ENCODE measurements at regions not wholly inside any gene's neighbourhood (a gene's known extent, or its start where the extent isn't known, plus 50 kb on each side); places are given as distances from the start of the nearest gene placed in this dataset.

- no peak overlapping the region for H3K9ac ChIP-seq (ENCODE audit: insufficient read depth in 1 of 2, low read depth in 2 of 2, low read length in 2 of 2)
- no peak for ATAC-seq
- H3K36me3 ChIP-seq (ENCODE audit: control insufficient read depth, insufficient read depth, low read length): no peaks in the 10 kb centered on the region
- H3K79me2 ChIP-seq (ENCODE audit: control insufficient read depth, insufficient read depth, low read length): no peaks in the 10 kb centered on the region
- ChIA-PET POLR2A (no interaction called here), CTCF (ENCODE audit: low intra/inter-chr PET ratio) (interaction anchor here (0.6 kb wide), 1 partner anchor 204 kb away, joined by 3 read pairs; no protein-coding TSS in a partner anchor)
- H3K4me3 ChIP-seq: no peak overlapping the region
- FAIRE-seq: no peak
- no peaks in the 10 kb centered on the region for H3K9me3 ChIP-seq (replicated peaks; ENCODE audit: control insufficient read depth, insufficient read depth, low read depth, low read length)
- H2AFZ ChIP-seq (ENCODE audit: low read depth, low read length): no peak overlapping the region
- no peaks in the 10 kb centered on the region; a peak in 1 of 5 replicates for H3K27me3 ChIP-seq (ENCODE audit: control insufficient read depth in 2 of 2, insufficient read depth in 2 of 2, low read length in 2 of 2)
- 22% methylated on average over 4 of the region's 4 CpGs for WGBS (ENCODE audit: insufficient coverage, low coverage, missing lambda C conversion rate)
- H3K9me1 ChIP-seq (ENCODE audit: control insufficient read depth, insufficient read depth, low read length): no peaks in the 10 kb centered on the region
- no peak overlapping the region for H3K27ac ChIP-seq (ENCODE audit: extremely low read depth, low read depth, low read length)
- intact Hi-C loops (cut with micrococcal nuclease): no loop called here
- no peak overlapping the region for H3K4me2 ChIP-seq (ENCODE audit: insufficient read depth, low read length)
- H3K4me1 ChIP-seq (replicated peaks in 1 of 2; ENCODE audit: control insufficient read depth in 2 of 2, insufficient read depth in 2 of 2, low read length in 2 of 2): peaks cover 0 to 12% of the 10 kb centered on the region in 2 experiments; a peak in 2 of 5 replicates
- DNase-seq (ENCODE audit: extremely low read depth in 1 of 4, low spot score in 3 of 4): no peak
- in situ Hi-C loops (cut with MboI): no loop called here
- no TSS peak for BruUV-seq (replicated peaks)
- 0 out of 2 replicates have a peak, but pooled peaks cover 4% of the 10 kb centered on the region for H4K20me1 ChIP-seq (replicated peaks; ENCODE audit: control insufficient read depth, insufficient read depth, low read length)
- TF ChIP-seq CREBBP (IDR thresholded peaks at IDR 0.05; ENCODE audit: low read depth, low read length): no peak
- no peak for TF ChIP-seq SNIP1 (IDR thresholded peaks at IDR 0.05; ENCODE audit: low read depth)
- TF ChIP-seq SMAD2 (IDR thresholded peaks at IDR 0.05; ENCODE audit: low read depth, low read length): no peak
- no peak for TF ChIP-seq FOXP1 (CRISPR knock-in tag; IDR thresholded peaks at IDR 0.05)
- no peak for TF ChIP-seq NFIC (IDR thresholded peaks at IDR 0.05)
- TF ChIP-seq, protein P1, sequence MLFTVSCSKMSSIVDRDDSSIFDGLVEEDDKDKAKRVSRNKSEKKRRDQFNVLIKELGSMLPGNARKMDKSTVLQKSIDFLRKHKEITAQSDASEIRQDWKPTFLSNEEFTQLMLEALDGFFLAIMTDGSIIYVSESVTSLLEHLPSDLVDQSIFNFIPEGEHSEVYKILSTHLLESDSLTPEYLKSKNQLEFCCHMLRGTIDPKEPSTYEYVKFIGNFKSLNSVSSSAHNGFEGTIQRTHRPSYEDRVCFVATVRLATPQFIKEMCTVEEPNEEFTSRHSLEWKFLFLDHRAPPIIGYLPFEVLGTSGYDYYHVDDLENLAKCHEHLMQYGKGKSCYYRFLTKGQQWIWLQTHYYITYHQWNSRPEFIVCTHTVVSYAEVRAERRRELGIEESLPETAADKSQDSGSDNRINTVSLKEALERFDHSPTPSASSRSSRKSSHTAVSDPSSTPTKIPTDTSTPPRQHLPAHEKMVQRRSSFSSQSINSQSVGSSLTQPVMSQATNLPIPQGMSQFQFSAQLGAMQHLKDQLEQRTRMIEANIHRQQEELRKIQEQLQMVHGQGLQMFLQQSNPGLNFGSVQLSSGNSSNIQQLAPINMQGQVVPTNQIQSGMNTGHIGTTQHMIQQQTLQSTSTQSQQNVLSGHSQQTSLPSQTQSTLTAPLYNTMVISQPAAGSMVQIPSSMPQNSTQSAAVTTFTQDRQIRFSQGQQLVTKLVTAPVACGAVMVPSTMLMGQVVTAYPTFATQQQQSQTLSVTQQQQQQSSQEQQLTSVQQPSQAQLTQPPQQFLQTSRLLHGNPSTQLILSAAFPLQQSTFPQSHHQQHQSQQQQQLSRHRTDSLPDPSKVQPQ (CRISPR knock-in tag; IDR thresholded peaks at IDR 0.05; ENCODE audit: borderline replicate concordance): no peak
- TF ChIP-seq ETV6 (IDR thresholded peaks at IDR 0.05; ENCODE audit: borderline replicate concordance in 1 of 2, low read depth in 2 of 2, low read length in 1 of 2): no peak
- no peak for TF ChIP-seq ETV6 (CRISPR knock-in tag; IDR thresholded peaks at IDR 0.05; ENCODE audit: borderline replicate concordance)
- TF ChIP-seq ELF1 (tag; IDR thresholded peaks at IDR 0.05): no peak
- no peak for TF ChIP-seq KLF1 (tag; IDR thresholded peaks at IDR 0.05)
- TF ChIP-seq SMAD1 (IDR thresholded peaks at IDR 0.05; ENCODE audit: low read depth, low read length, partially characterized antibody): no peak
- TF ChIP-seq, protein P2, sequence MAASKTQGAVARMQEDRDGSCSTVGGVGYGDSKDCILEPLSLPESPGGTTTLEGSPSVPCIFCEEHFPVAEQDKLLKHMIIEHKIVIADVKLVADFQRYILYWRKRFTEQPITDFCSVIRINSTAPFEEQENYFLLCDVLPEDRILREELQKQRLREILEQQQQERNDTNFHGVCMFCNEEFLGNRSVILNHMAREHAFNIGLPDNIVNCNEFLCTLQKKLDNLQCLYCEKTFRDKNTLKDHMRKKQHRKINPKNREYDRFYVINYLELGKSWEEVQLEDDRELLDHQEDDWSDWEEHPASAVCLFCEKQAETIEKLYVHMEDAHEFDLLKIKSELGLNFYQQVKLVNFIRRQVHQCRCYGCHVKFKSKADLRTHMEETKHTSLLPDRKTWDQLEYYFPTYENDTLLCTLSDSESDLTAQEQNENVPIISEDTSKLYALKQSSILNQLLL (CRISPR knock-in tag; IDR thresholded peaks at IDR 0.05; ENCODE audit: borderline replicate concordance): no peak
- TF ChIP-seq STAG1 (CRISPR knock-in tag; IDR thresholded peaks at IDR 0.05; ENCODE audit: borderline replicate concordance): no peak
- no peak for TF ChIP-seq ARID2 (IDR thresholded peaks at IDR 0.05)
- no peak for TF ChIP-seq ZNF197 (CRISPR knock-in tag; IDR thresholded peaks at IDR 0.05; ENCODE audit: low read depth)
- TF ChIP-seq HSF4 (CRISPR knock-in tag; IDR thresholded peaks at IDR 0.05; ENCODE audit: borderline replicate concordance): no peak
- no peak for TF ChIP-seq KLF6 (CRISPR knock-in tag; IDR thresholded peaks at IDR 0.05; ENCODE audit: borderline replicate concordance)
- no peak for TF ChIP-seq E2F8 (IDR thresholded peaks at IDR 0.05; ENCODE audit: low read depth, partially characterized antibody)
- TF ChIP-seq CBFA2T2 (conservative IDR thresholded peaks at IDR 0.05): no peak
Observed at GRCh38 chr6:125585470-125585869, 164.0 kb upstream of the HEY2 start.
